Peyer's patch (tissue), 4 donors: ENCODE measurements at regions not wholly inside any gene's neighbourhood (a gene's known extent, or its start where the extent isn't known, plus 50 kb on each side); places are given as distances from the start of the nearest gene placed in this dataset.

Source experiments
- DNase-seq, 3 donors: peaks; one replicate each; pipeline ENCODE4 v3.0.0-alpha.2; 2017 to 2019
- H3K27ac ChIP-seq, 4 donors: fragments of 200-600 bp; sonication (generic); one replicate each; pipeline ENCODE4 v1.5.1; 2016 to 2019
- H3K27me3 ChIP-seq, 2 donors: fragments of 200-600 bp; sonication (generic); one replicate each; pipeline ENCODE4 v1.5.1; 2019
- H3K36me3 ChIP-seq, 3 donors: fragments of 200-600 bp; sonication (generic); one replicate each; pipeline ENCODE4 v1.5.1; 2016 to 2019
- H3K4me1 ChIP-seq, 4 donors: fragments of 200-600 bp; sonication (generic); one replicate each; pipeline ENCODE4 v1.5.1; 2016 to 2019
- H3K4me3 ChIP-seq, 4 donors: fragments of 200-600 bp; sonication (generic); 1 replicate in 3 of 4; 2 replicates in 1 of 4; pipeline ENCODE4 v1.5.1; 2016 to 2019; ENCODE audit warnings: mild to moderate bottlenecking in 1 of 4
- H3K9me3 ChIP-seq, 4 donors: fragments of 200-600 bp; sonication (generic); one replicate each; pipeline ENCODE4 v1.5.1; 2016 to 2019; ENCODE audit warnings: mild to moderate bottlenecking in 1 of 4
- CTCF ChIP-seq, 6 experiments: fragments of 450-650 bp in 4 of 6; fragments of 200-600 bp in 2 of 6; sonication (generic) in 1 of 6; IDR thresholded peaks; one replicate each; pipeline ENCODE4 v1.5.1; 2017 to 2019; ENCODE audit warnings: antibody characterized with exemption in 6 of 6, mild to moderate bottlenecking in 3 of 6, moderate library complexity in 1 of 6
- POLR2A ChIP-seq, 2 donors: fragments of 450-650 bp; IDR thresholded peaks; one replicate each; pipeline ENCODE4 v1.5.1; 2017; ENCODE audit warnings: antibody characterized with exemption in 2 of 2, mild to moderate bottlenecking in 2 of 2, moderate library complexity in 2 of 2

GRCh38 chr4:156676116-156676851, 295.3 kb downstream of the PDGFC start:
- DNase-seq = no peak
- Histone ChIP-seq H3K27me3 (no peaks in the 10 kb centered on the region), H3K4me1 (no peaks in the 10 kb centered on the region), H3K27ac (no peak overlapping the region), H3K36me3 (no peaks in the 10 kb centered on the region), H3K9me3 (no peaks in the 10 kb centered on the region), H3K4me3 (no peak overlapping the region)
- TF ChIP-seq CTCF (IDR thresholded peaks at IDR 0.05) (no peak), POLR2A (IDR thresholded peaks at IDR 0.05) (no peak)

GRCh38 chr4:156673483-156673882, 298.1 kb downstream of the PDGFC start:
- TF ChIP-seq POLR2A (IDR thresholded peaks at IDR 0.05) = no peak
- TF ChIP-seq CTCF (IDR thresholded peaks at IDR 0.05) = no peak

GRCh38 chr4:156672492-156673305, 298.9 kb downstream of the PDGFC start:
- Histone ChIP-seq H3K36me3 (no peaks in the 10 kb centered on the region), H3K27me3 (no peaks in the 10 kb centered on the region), H3K9me3 (no peaks in the 10 kb centered on the region), H3K4me1 (no peaks in the 10 kb centered on the region), H3K4me3 (no peak overlapping the region), H3K27ac (no peak overlapping the region)
- no peak for DNase-seq
- TF ChIP-seq CTCF (IDR thresholded peaks at IDR 0.05) (no peak), POLR2A (IDR thresholded peaks at IDR 0.05) (no peak)

More at GRCh38 chr4:156673483-156673882, 298.1 kb downstream of the PDGFC start:
- H3K4me3 ChIP-seq = no peak overlapping the region
- H3K27me3 ChIP-seq = no peaks in the 10 kb centered on the region
- H3K4me1 ChIP-seq = no peaks in the 10 kb centered on the region
- no peaks in the 10 kb centered on the region for H3K36me3 ChIP-seq
- no peak for DNase-seq
- H3K9me3 ChIP-seq = no peaks in the 10 kb centered on the region
- no peak overlapping the region for H3K27ac ChIP-seq

DNA sequence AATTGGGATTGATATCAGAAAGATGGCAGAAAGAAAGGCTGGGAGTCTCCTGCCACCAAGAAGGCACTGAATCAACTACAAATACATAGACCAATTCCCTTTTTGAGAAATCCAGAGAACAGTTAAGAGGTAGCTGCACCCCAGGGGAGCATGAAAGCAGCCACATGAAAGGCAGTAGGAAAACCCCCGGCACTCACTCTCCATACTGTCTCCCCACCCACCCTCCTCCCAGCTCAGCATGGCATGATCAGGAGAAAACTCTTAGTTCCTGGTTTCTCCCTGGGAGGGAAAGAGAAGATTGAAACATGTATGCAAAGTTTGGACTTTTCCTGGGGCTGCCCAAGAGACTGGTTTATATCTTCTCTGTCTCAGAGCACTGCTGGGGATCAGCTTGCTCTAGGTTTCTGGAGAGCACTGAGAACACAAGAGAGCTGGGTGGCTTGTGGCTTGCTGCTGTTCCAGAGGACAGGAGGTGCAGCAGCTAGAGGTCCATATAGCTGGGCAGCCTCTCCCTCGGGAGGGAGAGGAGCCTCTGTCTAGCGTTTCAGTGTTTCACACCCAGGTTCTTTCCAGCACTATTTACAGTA, 305.7 kb downstream of the PDGFC start:
- H3K27ac ChIP-seq = no peak overlapping the region
- H3K9me3 ChIP-seq = no peaks in the 10 kb centered on the region
- no peak overlapping the region for H3K4me3 ChIP-seq

GRCh38 chr4:156663663-156664062, 307.9 kb downstream of the PDGFC start:
- Histone ChIP-seq H3K9me3 (no peaks in the 10 kb centered on the region), H3K27me3 (no peaks in the 10 kb centered on the region), H3K4me3 (no peak overlapping the region), H3K36me3 (no peaks in the 10 kb centered on the region), H3K27ac (no peak overlapping the region), H3K4me1 (no peaks in the 10 kb centered on the region)
- no peak for TF ChIP-seq POLR2A (IDR thresholded peaks at IDR 0.05)
- no peak for TF ChIP-seq CTCF (IDR thresholded peaks at IDR 0.05)
- no peak for DNase-seq

More for the DNA sequence above, 305.7 kb downstream of the PDGFC start:
- Histone ChIP-seq H3K36me3 (no peaks in the 10 kb centered on the region), H3K27me3 (no peaks in the 10 kb centered on the region), H3K4me1 (no peaks in the 10 kb centered on the region)
- TF ChIP-seq POLR2A (IDR thresholded peaks at IDR 0.05) = no peak
- no peak for TF ChIP-seq CTCF (IDR thresholded peaks at IDR 0.05)
- DNase-seq = no peak
